ENCODE measurements at regions not wholly inside any gene's neighbourhood (a gene's known extent, or its start where the extent isn't known, plus 50 kb on each side); places are given as distances from the start of the nearest gene placed in this dataset.

DNA sequence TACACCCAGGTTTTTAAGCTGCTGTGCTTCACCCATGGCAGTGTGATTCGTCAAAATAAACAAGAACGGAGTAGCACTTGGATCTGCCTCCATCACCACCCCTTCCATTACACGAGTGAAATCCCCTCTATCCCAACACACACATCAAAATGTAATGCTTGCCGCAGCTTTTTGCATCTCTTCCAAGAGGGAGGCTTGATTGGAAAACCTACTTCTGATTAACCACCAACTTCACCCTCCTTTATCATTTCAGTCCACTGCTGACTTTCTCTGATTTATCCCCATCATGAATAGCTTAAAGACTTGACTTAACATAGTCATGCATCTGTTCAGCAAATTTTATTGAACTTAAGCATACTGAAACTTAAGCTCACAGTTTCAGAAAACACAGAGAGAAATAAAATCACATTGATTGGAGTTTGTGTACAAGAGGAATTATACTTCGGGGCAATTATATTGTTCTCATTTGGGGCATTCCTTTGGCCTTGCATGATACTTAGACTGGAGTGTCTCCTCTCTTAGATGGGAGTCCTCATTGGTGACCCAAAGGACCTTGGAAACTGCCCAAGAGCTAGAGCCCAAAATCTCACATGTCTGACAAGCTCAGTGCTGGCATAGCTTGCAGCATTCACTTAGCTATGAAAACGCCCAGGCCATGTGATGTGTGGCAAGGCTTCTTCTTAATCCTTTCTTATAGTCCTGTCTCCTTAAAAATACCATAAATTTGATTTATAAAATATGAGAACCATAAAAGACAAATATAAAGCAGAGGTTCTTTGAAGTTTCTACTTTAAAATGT is 124.3 kb upstream of the UMPS start:
- Mint-ChIP-seq H3K36me3 (ENCODE audit: unreplicated experiment) (no peaks in the 10 kb centered on the region), H3K4me3 (ENCODE audit: unreplicated experiment) (no peak overlapping the region), H3K27ac (ENCODE audit: unreplicated experiment) (no peak overlapping the region), H3K4me1 (ENCODE audit: unreplicated experiment) (peaks cover 9% of the 10 kb centered on the region), H3K9me3 (ENCODE audit: unreplicated experiment) (no peaks in the 10 kb centered on the region), H3K27me3 (ENCODE audit: unreplicated experiment) (peaks cover 3% of the 10 kb centered on the region)
- TF ChIP-seq CTCF (IDR thresholded peaks at IDR 0.05): no peak
- DNase-seq (ENCODE audit: extremely low spot score, unreplicated experiment): no peak

- no peaks in the 10 kb centered on the region for H3K36me3 Mint-ChIP-seq (ENCODE audit: unreplicated experiment)
- no peaks in the 10 kb centered on the region for H3K9me3 Mint-ChIP-seq (ENCODE audit: unreplicated experiment)
- no peak for DNase-seq (ENCODE audit: extremely low spot score, unreplicated experiment)
- H3K4me1 Mint-ChIP-seq (ENCODE audit: unreplicated experiment): peaks cover 9% of the 10 kb centered on the region
- no peak for TF ChIP-seq CTCF (IDR thresholded peaks at IDR 0.05)
- H3K27me3 Mint-ChIP-seq (ENCODE audit: unreplicated experiment): peaks cover 3% of the 10 kb centered on the region
- no peak overlapping the region for H3K4me3 Mint-ChIP-seq (ENCODE audit: unreplicated experiment)
- H3K27ac Mint-ChIP-seq (ENCODE audit: unreplicated experiment): no peak overlapping the region
Observed at GRCh38 chr3:124607163-124607562, 123.1 kb upstream of the UMPS start.

GRCh38 chr3:124609402-124609801 is 120.8 kb upstream of the UMPS start:
- H3K4me1 Mint-ChIP-seq (ENCODE audit: unreplicated experiment): peaks cover 9% of the 10 kb centered on the region
- peaks cover 5% of the 10 kb centered on the region for H3K27me3 Mint-ChIP-seq (ENCODE audit: unreplicated experiment)
- no peak overlapping the region for H3K4me3 Mint-ChIP-seq (ENCODE audit: unreplicated experiment)
- DNase-seq (ENCODE audit: extremely low spot score, unreplicated experiment): no peak
- no peak overlapping the region for H3K27ac Mint-ChIP-seq (ENCODE audit: unreplicated experiment)
- H3K36me3 Mint-ChIP-seq (ENCODE audit: unreplicated experiment): no peaks in the 10 kb centered on the region
- no peaks in the 10 kb centered on the region for H3K9me3 Mint-ChIP-seq (ENCODE audit: unreplicated experiment)
- TF ChIP-seq CTCF (IDR thresholded peaks at IDR 0.05): no peak

- TF ChIP-seq CTCF (IDR thresholded peaks at IDR 0.05): no peak
- no peaks in the 10 kb centered on the region for H3K9me3 Mint-ChIP-seq (ENCODE audit: unreplicated experiment)
- H3K27ac Mint-ChIP-seq (ENCODE audit: unreplicated experiment): no peak overlapping the region
- H3K4me1 Mint-ChIP-seq (ENCODE audit: unreplicated experiment): peaks cover 9% of the 10 kb centered on the region
- DNase-seq (ENCODE audit: extremely low spot score, unreplicated experiment): no peak
- H3K27me3 Mint-ChIP-seq (ENCODE audit: unreplicated experiment): peaks cover 9% of the 10 kb centered on the region
- H3K36me3 Mint-ChIP-seq (ENCODE audit: unreplicated experiment): no peaks in the 10 kb centered on the region
- no peak overlapping the region for H3K4me3 Mint-ChIP-seq (ENCODE audit: unreplicated experiment)
Observed at GRCh38 chr3:124610130-124610529, 120.1 kb upstream of the UMPS start.

DNA sequence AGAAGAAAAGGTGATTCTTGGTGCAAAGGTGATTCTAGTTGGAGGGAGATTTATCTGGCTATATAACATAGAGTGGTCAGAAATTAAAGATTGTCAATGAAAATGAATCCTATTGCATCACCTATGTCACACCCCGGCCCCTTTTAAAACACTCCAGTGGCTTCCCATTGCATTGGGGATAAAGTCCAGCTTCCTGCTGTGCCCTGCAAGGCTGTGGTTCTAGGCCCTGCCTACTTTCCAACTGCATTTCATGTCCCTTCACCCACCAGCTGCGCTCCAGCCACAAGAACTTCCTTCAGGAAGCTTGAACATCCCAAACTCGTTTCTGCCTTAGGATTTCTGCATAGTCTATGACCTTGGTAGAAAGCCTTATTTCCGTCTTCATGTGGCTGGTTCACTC is 118.7 kb upstream of the UMPS start:
- peaks cover 7% of the 10 kb centered on the region for H3K4me1 Mint-ChIP-seq (ENCODE audit: unreplicated experiment)
- DNase-seq (ENCODE audit: extremely low spot score, unreplicated experiment): no peak
- no peak overlapping the region for H3K27ac Mint-ChIP-seq (ENCODE audit: unreplicated experiment)
- H3K36me3 Mint-ChIP-seq (ENCODE audit: unreplicated experiment): no peaks in the 10 kb centered on the region
- H3K4me3 Mint-ChIP-seq (ENCODE audit: unreplicated experiment): no peak overlapping the region
- H3K9me3 Mint-ChIP-seq (ENCODE audit: unreplicated experiment): no peaks in the 10 kb centered on the region
- peaks cover 13% of the 10 kb centered on the region for H3K27me3 Mint-ChIP-seq (ENCODE audit: unreplicated experiment)
- TF ChIP-seq CTCF (IDR thresholded peaks at IDR 0.05): no peak

All from osteocyte (in vitro differentiated cells).